HepG2 (cell line): ENCODE measurements at regions not wholly inside any gene's neighbourhood (a gene's known extent, or its start where the extent isn't known, plus 50 kb on each side); places are given as distances from the start of the nearest gene placed in this dataset.

Experiments
- ATAC-seq: fragments of 200-7000 bp; cut with Tn5 transposase; 3 replicates; pipeline ENCODE4 v1.9.1; 2020; ENCODE audit warnings: mild to moderate bottlenecking, moderate library complexity
- BruUV-seq: library from RNA; stranded (reverse); fragments of 400-500 nt; replicated peaks from 2 replicates; lab custom pipeline; 2021; lab: Mats Ljungman, UMichigan
- CTCF ChIA-PET: fragments of 300-600 bp; formaldehyde crosslinking; extraction: SDS; loops from one replicate; lab custom pipeline; 2021; ENCODE audit warnings: low total read pairs, inconsistent platforms, low intra/inter-chr PET ratio; lab: Yijun Ruan, JAX
- POLR2A ChIA-PET: fragments of 350-600 bp; sonication (Branson Sonifier 250); formaldehyde crosslinking; loops from one replicate; lab custom pipeline; 2020; ENCODE audit warnings: antibody characterized with exemption, inconsistent platforms; lab: Yijun Ruan, JAX
- DNase-seq: peaks from one replicate; pipeline ENCODE4 v3.0.0-alpha.2; 2015; ENCODE audit warnings: low spot score
- FAIRE-seq: peaks from 3 replicates; lab custom pipeline; 2011; peaks lifted over from hg19 to GRCh38; lab: Jason Lieb, UNC
- H2AFZ ChIP-seq: one replicate; pipeline ENCODE4 v1.6.1; 2011; ENCODE audit warnings: low read length, inconsistent platforms
- H3K27ac ChIP-seq: fragments of 300-600 bp; 3 replicates; pipeline ENCODE4 v1.8.0; 2011; ENCODE audit warnings: mixed run types, mild to moderate bottlenecking, mixed read lengths, low read length, inconsistent platforms; ENCODE audit not compliant: insufficient read depth; ENCODE audit errors: extremely low read length
- H3K27me3 ChIP-seq, 2 experiments: fragments of 200-600 bp in 1 of 2; 2 replicates in 1 of 2; 3 replicates in 1 of 2; pipeline versions ENCODE4 v1.6.0 to v1.8.0; 2011; ENCODE audit warnings: low read length in 2 of 2, mild to moderate bottlenecking in 2 of 2, moderate library complexity in 2 of 2, inconsistent platforms in 1 of 2; ENCODE audit not compliant: insufficient read depth in 2 of 2, control insufficient read depth in 1 of 2
- H3K36me3 ChIP-seq, 2 experiments: fragments of 200-600 bp in 1 of 2; replicated peaks in 1 of 2; 2 replicates in 1 of 2; 3 replicates in 1 of 2; pipeline versions ENCODE4 v1.5.1 to v1.8.0; 2011; ENCODE audit warnings: low read length in 2 of 2, inconsistent platforms in 1 of 2; ENCODE audit not compliant: insufficient read depth in 2 of 2, control insufficient read depth in 1 of 2
- H3K4me1 ChIP-seq: 2 replicates; pipeline ENCODE4 v1.5.1; 2012; ENCODE audit warnings: low read length, inconsistent platforms; ENCODE audit not compliant: insufficient read depth
- H3K4me2 ChIP-seq: 2 replicates; pipeline ENCODE4 v1.6.0; 2011; ENCODE audit warnings: low read depth, low read length, inconsistent platforms
- H3K4me3 ChIP-seq, 3 experiments: fragments of 200-600 bp in 1 of 3; sonication (generic), shearing (Covaris generic) in 1 of 3; replicated peaks in 1 of 3; 2 replicates each; pipeline ENCODE4 v1.5.1; 2011 to 2016; ENCODE audit warnings: low read length in 3 of 3, inconsistent platforms in 2 of 3, low read depth in 2 of 3, mild to moderate bottlenecking in 2 of 3, control low read depth in 1 of 3, mixed read lengths in 1 of 3; ENCODE audit not compliant: insufficient read depth in 1 of 3
- H3K79me2 ChIP-seq: one replicate; pipeline ENCODE4 v1.6.1; 2011; ENCODE audit warnings: low read length, inconsistent platforms; ENCODE audit not compliant: insufficient read depth
- H3K9ac ChIP-seq: 2 replicates; pipeline ENCODE4 v1.6.0; 2011; ENCODE audit warnings: mild to moderate bottlenecking, low read depth, low read length, inconsistent platforms; ENCODE audit not compliant: insufficient read depth
- H3K9me3 ChIP-seq: 2 replicates; pipeline ENCODE4 v1.5.1; 2012; ENCODE audit warnings: mild to moderate bottlenecking, low read length
- H4K20me1 ChIP-seq: 2 replicates; pipeline ENCODE4 v1.6.0; 2011; ENCODE audit warnings: inconsistent platforms, mild to moderate bottlenecking, low read length, moderate library complexity; ENCODE audit not compliant: insufficient read depth
- DPF2 ChIP-seq: sonication (generic); formaldehyde crosslinking; IDR thresholded peaks from 2 replicates; pipeline ENCODE4 v1.4.0; 2020; ENCODE audit warnings: mild to moderate bottlenecking, low read depth, missing genetic modification reagents, borderline replicate concordance
- EP300 ChIP-seq, 3 experiments: sonication (generic) in 1 of 3; formaldehyde crosslinking in 1 of 3; IDR thresholded peaks; 2 replicates each; pipeline versions ENCODE4 v1.5.1 to v1.6.1; 2011 to 2020; ENCODE audit warnings: low read depth in 2 of 3, low read length in 2 of 3, borderline replicate concordance in 1 of 3, improper control_type of control experiment in 1 of 3, mild to moderate bottlenecking in 1 of 3, missing genetic modification reagents in 1 of 3, moderate library complexity in 1 of 3
- GPN1 ChIP-seq: sonication (generic); formaldehyde crosslinking; IDR thresholded peaks from 2 replicates; pipeline ENCODE4 v1.5.1; 2020; ENCODE audit warnings: missing genetic modification reagents, borderline replicate concordance
- NRL ChIP-seq: sonication (generic); formaldehyde crosslinking; IDR thresholded peaks from 2 replicates; pipeline ENCODE4 v1.5.0; 2020; ENCODE audit warnings: missing genetic modification reagents, mild to moderate bottlenecking, moderate library complexity, borderline replicate concordance
- SIN3B ChIP-seq: fragments of 150-350 bp; IDR thresholded peaks from 2 replicates; pipeline ENCODE4 v1.6.1; 2014; ENCODE audit warnings: low read length
- TBX2 ChIP-seq: sonication (generic); formaldehyde crosslinking; IDR thresholded peaks from 2 replicates; pipeline ENCODE4 v1.5.0; 2020; ENCODE audit warnings: missing genetic modification reagents, mild to moderate bottlenecking, borderline replicate concordance
- ZNF225 ChIP-seq: sonication (generic); formaldehyde crosslinking; IDR thresholded peaks from 2 replicates; pipeline ENCODE4 v1.4.0; 2020; ENCODE audit warnings: mild to moderate bottlenecking, missing genetic modification reagents
- WGBS: methylation state at CpG from one replicate; pipeline ENCODE4 v1.1.6; 2017; ENCODE audit warnings: low lambda C conversion rate; 5-methylcytosine and 5-hydroxymethylcytosine counted together
- in situ Hi-C: cut with HindIII; loops from 2 replicates; pipeline ENCODE4 v1.10.0; 2017; ENCODE audit warnings: low pct_unique_long_range_greater_than_20kb; ENCODE audit not compliant: extremely low pct_ligation_motif_present
- intact Hi-C: fragments of 100-400 bp; cut with micrococcal nuclease; formaldehyde crosslinking; loops from one replicate; pipeline ENCODE4 v1.10.0; 2022; ENCODE audit not compliant: unreplicated experiment

- TF ChIP-seq EP300 (IDR thresholded peaks at IDR 0.05; ENCODE audit: low read depth in 2 of 2, low read length in 2 of 2): no peak
- no peak for TF ChIP-seq EP300 (CRISPR knock-in tag; IDR thresholded peaks at IDR 0.05; ENCODE audit: borderline replicate concordance)
Measured at GRCh38 chr4:114062499-114062898, 83.1 kb upstream of the ARSJ start (continued).

GRCh38 chr4:114072781-114073180 is 93.3 kb upstream of the ARSJ start:
- H3K9ac ChIP-seq: no peak overlapping the region
- WGBS: 0% methylated on average over 1 of the region's 1 CpG
- no TSS peak for BruUV-seq
- in situ Hi-C loops (loop anchor here (10.0 kb wide), 1 partner anchor 118 kb away; no protein-coding TSS in a partner anchor), intact Hi-C loops (loop anchor here (5.0 kb wide), 1 partner anchor 170 kb away; no protein-coding TSS in a partner anchor)
- no peak overlapping the region for H3K27ac ChIP-seq
- H3K4me1 ChIP-seq: no peaks in the 10 kb centered on the region
- POLR2A ChIA-PET: no interaction called here
- H3K4me2 ChIP-seq: no peak overlapping the region
- no peaks in the 10 kb centered on the region for H3K27me3 ChIP-seq
- DNase-seq: no peak
- H2AFZ ChIP-seq: no peak overlapping the region
- no peak for ATAC-seq
- no peaks in the 10 kb centered on the region for H3K79me2 ChIP-seq
- TF ChIP-seq SIN3B (no peak), DPF2 (CRISPR knock-in tag) (no peak), NRL (CRISPR knock-in tag) (no peak), TBX2 (no peak)
- TF ChIP-seq, all 625 proteins: peak for 0
- Histone ChIP-seq H3K36me3 (no peaks in the 10 kb centered on the region), H3K9me3 (no peaks in the 10 kb centered on the region), H4K20me1 (no peaks in the 10 kb centered on the region), H3K4me3 (no peak overlapping the region)
- CTCF ChIA-PET: no interaction called here
- no peak for FAIRE-seq

- no peak overlapping the region for H3K4me3 ChIP-seq
- H3K9ac ChIP-seq: no peak overlapping the region
- no peaks in the 10 kb centered on the region for H3K27me3 ChIP-seq
- CTCF ChIA-PET: no interaction called here
- H3K27ac ChIP-seq: no peak overlapping the region
- no peaks in the 10 kb centered on the region for H3K9me3 ChIP-seq
- no peak for FAIRE-seq
- TF ChIP-seq ZNF225 (CRISPR knock-in tag) (no peak), GPN1 (CRISPR knock-in tag) (no peak)
- in situ Hi-C loops: loop anchor here (10.0 kb wide), 1 partner anchor 122 kb away; no protein-coding TSS in a partner anchor
- WGBS: 0% methylated on average over 1 of the region's 1 CpG
- H4K20me1 ChIP-seq: no peaks in the 10 kb centered on the region
- POLR2A ChIA-PET: no interaction called here
- H3K4me2 ChIP-seq: no peak overlapping the region
- H3K36me3 ChIP-seq: no peaks in the 10 kb centered on the region
- DNase-seq: no peak
- intact Hi-C loops: no loop called here
- H2AFZ ChIP-seq: no peak overlapping the region
- H3K79me2 ChIP-seq: no peaks in the 10 kb centered on the region
- no peak for ATAC-seq
- no TSS peak for BruUV-seq
- no peaks in the 10 kb centered on the region for H3K4me1 ChIP-seq
Measured at GRCh38 chr4:114076899-114077570, 97.6 kb upstream of the ARSJ start.
